K562 (cell line): ENCODE measurements at regions not wholly inside any gene's neighbourhood (a gene's known extent, or its start where the extent isn't known, plus 50 kb on each side); places are given as distances from the start of the nearest gene placed in this dataset.

Source experiments
- ATAC-seq: fragments of 200-7000 bp; cut with Tn5 transposase; 3 replicates; pipeline ENCODE4 v1.9.1; 2020; ENCODE audit warnings: moderate library complexity
- BruUV-seq: library from RNA; stranded (reverse); fragments of 400-500 nt; replicated peaks from 2 replicates; lab custom pipeline; 2021; lab: Mats Ljungman, UMichigan
- CTCF ChIA-PET: fragments of 300-600 bp; formaldehyde crosslinking; extraction: SDS; loops from one replicate; lab custom pipeline; 2021; ENCODE audit warnings: low intra/inter-chr PET ratio; lab: Yijun Ruan, JAX
- POLR2A ChIA-PET: fragments of 300-600, 350-650 bp; sonication (Branson Sonifier 250); formaldehyde crosslinking; extraction: SDS; loops from one replicate; lab custom pipeline; 2021; ENCODE audit warnings: antibody characterized with exemption, inconsistent platforms; lab: Yijun Ruan, JAX
- DNase-seq, 4 experiments: peaks; one replicate each; pipeline versions ENCODE4 v3.0.0 to v3.0.0-alpha.2; 2011 to 2018; ENCODE audit warnings: low spot score in 3 of 4, mixed read lengths in 3 of 4; ENCODE audit errors: extremely low read depth in 1 of 4
- FAIRE-seq: peaks from 2 replicates; lab custom pipeline; 2011; peaks lifted over from hg19 to GRCh38; lab: Jason Lieb, UNC
- H2AFZ ChIP-seq: 2 replicates; pipeline ENCODE4 v1.6.0; 2011; ENCODE audit warnings: low read depth, low read length, control low read depth, inconsistent platforms
- H3K27ac ChIP-seq: fragments of 200-600 bp; 3 replicates; pipeline ENCODE4 v1.8.0; 2011; ENCODE audit warnings: low read depth, mild to moderate bottlenecking, control low read depth, inconsistent platforms, low read length, moderate library complexity, mixed read lengths; ENCODE audit errors: extremely low read depth
- H3K27me3 ChIP-seq, 2 experiments: fragments of 300-600 bp in 1 of 2; 2 replicates in 1 of 2; 3 replicates in 1 of 2; pipeline versions ENCODE4 v1.6.0 to v1.8.0; 2011; ENCODE audit warnings: inconsistent platforms in 2 of 2, low read length in 2 of 2, mild to moderate bottlenecking in 1 of 2, mixed read lengths in 1 of 2, moderate library complexity in 1 of 2; ENCODE audit not compliant: control insufficient read depth in 2 of 2, insufficient read depth in 2 of 2
- H3K36me3 ChIP-seq: fragments of 300-600 bp; 3 replicates; pipeline ENCODE4 v1.8.0; 2011; ENCODE audit warnings: mild to moderate bottlenecking, low read length, inconsistent platforms; ENCODE audit not compliant: control insufficient read depth, insufficient read depth
- H3K4me1 ChIP-seq, 2 experiments: fragments of 200-600 bp in 1 of 2; replicated peaks in 1 of 2; 2 replicates in 1 of 2; 3 replicates in 1 of 2; pipeline versions ENCODE4 v1.5.1 to v1.8.0; 2011; ENCODE audit warnings: inconsistent platforms in 2 of 2, low read length in 2 of 2, mild to moderate bottlenecking in 1 of 2, mixed read lengths in 1 of 2, moderate library complexity in 1 of 2; ENCODE audit not compliant: control insufficient read depth in 2 of 2, insufficient read depth in 2 of 2
- H3K4me2 ChIP-seq: 2 replicates; pipeline ENCODE4 v1.6.1; 2011; ENCODE audit warnings: low read length, control low read depth, inconsistent platforms, mixed read lengths; ENCODE audit not compliant: insufficient read depth
- H3K4me3 ChIP-seq: fragments of 200-600 bp; sonication (generic), shearing (Covaris generic); 2 replicates; pipeline ENCODE4 v1.5.1; 2016; ENCODE audit warnings: control low read depth, inconsistent platforms
- H3K79me2 ChIP-seq: fragments of 200-600 bp; 3 replicates; pipeline ENCODE4 v1.8.0; 2011; ENCODE audit warnings: low read length, inconsistent platforms; ENCODE audit not compliant: control insufficient read depth, insufficient read depth
- H3K9ac ChIP-seq, 2 experiments: 2 replicates each; pipeline versions ENCODE4 v1.6.0 to v1.6.1; 2011; ENCODE audit warnings: low read depth in 2 of 2, low read length in 2 of 2, control low read depth in 1 of 2, inconsistent platforms in 1 of 2, mild to moderate bottlenecking in 1 of 2, mixed read lengths in 1 of 2; ENCODE audit not compliant: insufficient read depth in 1 of 2
- H3K9me1 ChIP-seq: one replicate; pipeline ENCODE4 v1.6.0; 2011; ENCODE audit warnings: inconsistent platforms, mild to moderate bottlenecking, low read length, moderate library complexity; ENCODE audit not compliant: control insufficient read depth, insufficient read depth
- H3K9me3 ChIP-seq: replicated peaks from 2 replicates; pipeline ENCODE4 v1.5.1; 2011; ENCODE audit warnings: low read depth, low read length, inconsistent platforms; ENCODE audit not compliant: control insufficient read depth, insufficient read depth
- H4K20me1 ChIP-seq: replicated peaks from 2 replicates; pipeline ENCODE4 v1.6.1; 2011; ENCODE audit warnings: low read length, inconsistent platforms, mixed read lengths; ENCODE audit not compliant: control insufficient read depth, insufficient read depth
- BHLHE40 ChIP-seq: IDR thresholded peaks from 2 replicates; pipeline ENCODE4 v1.6.1; 2011; ENCODE audit warnings: low read length, improper control_type of control experiment
- CHAMP1 ChIP-seq: fragments of 450-650 bp; IDR thresholded peaks from 2 replicates; pipeline ENCODE4 v1.6.1; 2016; ENCODE audit warnings: mild to moderate bottlenecking
- E2F1 ChIP-seq: sonication (generic); formaldehyde crosslinking; IDR thresholded peaks from 2 replicates; pipeline ENCODE4 v1.8.1; 2023; ENCODE audit warnings: mild to moderate bottlenecking, missing genetic modification reagents, moderate library complexity
- KAT2B ChIP-seq: IDR thresholded peaks from one replicate; pipeline ENCODE4 v1.6.1; 2012; ENCODE audit warnings: low read depth, mild to moderate bottlenecking, control low read depth, inconsistent platforms, low read length, moderate library complexity
- MNT ChIP-seq, 2 experiments: fragments of 450-650 bp; conservative IDR thresholded peaks; 2 replicates each; pipeline ENCODE4 v1.6.1; 2017; ENCODE audit warnings: mild to moderate bottlenecking in 2 of 2, moderate library complexity in 2 of 2
- NFATC3 ChIP-seq: fragments of 450-650 bp; IDR thresholded peaks from 2 replicates; pipeline ENCODE4 v1.6.1; 2017; ENCODE audit warnings: mild to moderate bottlenecking
- NONO ChIP-seq, 2 experiments: fragments of 200-400 bp in 1 of 2; fragments of 450-650 bp in 1 of 2; formaldehyde crosslinking in 1 of 2; IDR thresholded peaks; 2 replicates each; pipeline ENCODE4 v1.6.1; 2017; ENCODE audit warnings: low read depth in 2 of 2, mild to moderate bottlenecking in 2 of 2, moderate library complexity in 2 of 2, low read length in 1 of 2
- NR2C1 ChIP-seq, 2 experiments: fragments of 450-650 bp; IDR thresholded peaks; 2 replicates each; pipeline ENCODE4 v1.6.1; 2017; ENCODE audit warnings: mild to moderate bottlenecking in 2 of 2, antibody characterized with exemption in 1 of 2, inconsistent platforms in 1 of 2, missing compliant biosample characterization in 1 of 2, missing genetic modification characterization in 1 of 2
- ZBTB33 ChIP-seq: sonication (generic); formaldehyde crosslinking; IDR thresholded peaks from 2 replicates; pipeline ENCODE4 v1.8.1; 2023; ENCODE audit warnings: mild to moderate bottlenecking, missing genetic modification reagents
- ZNF280A ChIP-seq: fragments of 450-650 bp; IDR thresholded peaks from 2 replicates; pipeline ENCODE4 v1.6.1; 2018; ENCODE audit warnings: mild to moderate bottlenecking, low read depth; ENCODE audit not compliant: partially characterized antibody
- ZNF431 ChIP-seq: sonication (generic); formaldehyde crosslinking; IDR thresholded peaks from 2 replicates; pipeline ENCODE4 v1.8.0; 2022; ENCODE audit warnings: mild to moderate bottlenecking, missing genetic modification reagents
- ZNF57 ChIP-seq: fragments of 450-650 bp; formaldehyde crosslinking; IDR thresholded peaks from 2 replicates; pipeline ENCODE4 v1.4.0; 2020; ENCODE audit warnings: mild to moderate bottlenecking, moderate library complexity
- whole genome bisulfite sequencing: fragments of 100-300 bp; shearing (Covaris generic); methylation state at CpG from one replicate; pipeline ENCODE4 v1.1.6; 2016; ENCODE audit warnings: low coverage, mixed read lengths; ENCODE audit not compliant: insufficient coverage; ENCODE audit errors: missing lambda C conversion rate; 5-methylcytosine and 5-hydroxymethylcytosine counted together
- in situ Hi-C: fragments of 300-500 bp; cut with MboI; formaldehyde crosslinking; loops from 4 replicates; pipeline ENCODE4 v1.15.0; 2018; ENCODE audit warnings: inconsistent platforms, mixed read lengths
- intact Hi-C: fragments of 100-400 bp; cut with micrococcal nuclease; formaldehyde crosslinking; loops from 2 replicates; pipeline ENCODE4 v1.14.2; 2022

- no TSS peak for BruUV-seq
- Histone ChIP-seq H3K27ac (no peak overlapping the region), H3K4me3 (no peak overlapping the region), H2AFZ (no peak overlapping the region), H3K79me2 (no peaks in the 10 kb centered on the region), H3K27me3 (no peaks in the 10 kb centered on the region), H3K9me1 (no peaks in the 10 kb centered on the region), H3K9ac (no peak overlapping the region), H3K4me2 (no peak overlapping the region), H3K9me3 (no peaks in the 10 kb centered on the region), H3K4me1 (no peaks in the 10 kb centered on the region), H3K36me3 (no peaks in the 10 kb centered on the region), H4K20me1 (no peaks in the 10 kb centered on the region)
- intact Hi-C loops (no loop called here), in situ Hi-C loops (no loop called here)
- DNase-seq (no peak), FAIRE-seq (no peak), ATAC-seq (no peak)
- WGBS = 0% methylated on average over 4 of the region's 7 CpGs
- POLR2A ChIA-PET = no interaction called here
- CTCF ChIA-PET = no interaction called here
- TF ChIP-seq ZNF280A (no peak), BHLHE40 (no peak), E2F1 (CRISPR knock-in tag) (no peak), ZNF57 (no peak), NFATC3 (no peak), ZNF431 (no peak), CHAMP1 (no peak), ZBTB33 (CRISPR knock-in tag) (no peak), NONO (IDR thresholded peaks at IDR 0.05; ENCODE audit: low read depth in 2 of 2, low read length in 1 of 2) (no peak), NR2C1 (IDR thresholded peaks at IDR 0.05) (no peak), NR2C1 (tag; IDR thresholded peaks at IDR 0.05) (no peak), MNT (conservative IDR thresholded peaks at IDR 0.05) (no peak), KAT2B (no peak)
Measured at GRCh38 chr14:85038526-85039352, 491.2 kb upstream of the FLRT2 start.
